ENCODE measurements at regions not wholly inside any gene's neighbourhood (a gene's known extent, or its start where the extent isn't known, plus 50 kb on each side); places are given as distances from the start of the nearest gene placed in this dataset.

GRCh38 chr1:55692726-55693125, 477.6 kb upstream of the USP24 start:
- H3K27ac ChIP-seq (ENCODE audit: extremely low read length, insufficient read depth, low read length) = no peak overlapping the region

More at GRCh38 chr1:55692726-55693125, 477.6 kb upstream of the USP24 start:
- no peaks in the 10 kb centered on the region for H3K79me2 ChIP-seq (ENCODE audit: insufficient read depth, low read length)
- no peaks in the 10 kb centered on the region for H3K36me3 ChIP-seq (replicated peaks in 1 of 2; ENCODE audit: control insufficient read depth in 1 of 2, insufficient read depth in 2 of 2, low read length in 2 of 2)
- H4K20me1 ChIP-seq (ENCODE audit: insufficient read depth, low read length) = no peaks in the 10 kb centered on the region
- no peak overlapping the region for H3K9ac ChIP-seq (ENCODE audit: insufficient read depth, low read depth, low read length)
- ATAC-seq (no peak), DNase-seq (ENCODE audit: low spot score) (no peak), FAIRE-seq (no peak)
- 40% methylated on average over 1 of the region's 1 CpG for WGBS (ENCODE audit: low lambda C conversion rate)
- no peaks in the 10 kb centered on the region for H3K9me3 ChIP-seq (ENCODE audit: low read length)
- no peak overlapping the region for H3K4me2 ChIP-seq (ENCODE audit: low read depth, low read length)
- H3K27me3 ChIP-seq (ENCODE audit: control insufficient read depth in 1 of 2, insufficient read depth in 2 of 2, low read length in 2 of 2) = no peaks in the 10 kb centered on the region
- ChIA-PET POLR2A (no interaction called here), CTCF (ENCODE audit: low intra/inter-chr PET ratio, low total read pairs) (no interaction called here)
- no peaks in the 10 kb centered on the region for H3K4me1 ChIP-seq (ENCODE audit: insufficient read depth, low read length)
- no peak overlapping the region for H3K4me3 ChIP-seq (replicated peaks in 1 of 3; ENCODE audit: insufficient read depth in 1 of 3, low read depth in 2 of 3, low read length in 3 of 3)
- intact Hi-C loops (cut with micrococcal nuclease; ENCODE audit: unreplicated experiment) = no loop called here
- in situ Hi-C loops (cut with HindIII; ENCODE audit: extremely low pct_ligation_motif_present, low pct_unique_long_range_greater_than_20kb) = no loop called here
- TF ChIP-seq MAFF (IDR thresholded peaks at IDR 0.05; ENCODE audit: low read depth, low read length) = peak; percentile 96
- peak; percentile 92 to 97 for TF ChIP-seq MAFK (conservative IDR thresholded peaks at IDR 0.05 in 1 of 2, IDR thresholded peaks at IDR 0.05 in 1 of 2; ENCODE audit: low read length in 2 of 2)
- no peak for TF ChIP-seq PITX1 (CRISPR knock-in tag; IDR thresholded peaks at IDR 0.05)
- TF ChIP-seq ZNF142 (CRISPR knock-in tag; IDR thresholded peaks at IDR 0.05) = no peak
- TF ChIP-seq TFAP4 (IDR thresholded peaks at IDR 0.05; ENCODE audit: borderline replicate concordance, low read depth) = no peak
- no peak for TF ChIP-seq CEBPG (CRISPR knock-in tag; IDR thresholded peaks at IDR 0.05)
- no peak for TF ChIP-seq CHCHD3 (CRISPR knock-in tag; IDR thresholded peaks at IDR 0.05)
- no peak overlapping the region for H2AFZ ChIP-seq (ENCODE audit: low read length)
- BruUV-seq (replicated peaks) = no TSS peak
